GM21526 (cell line): ENCODE measurements at regions not wholly inside any gene's neighbourhood (a gene's known extent, or its start where the extent isn't known, plus 50 kb on each side); places are given as distances from the start of the nearest gene placed in this dataset.
"Not testable (repeated sequence)": the region's sequence is repeated elsewhere in the genome, so short reads cannot be mapped to it uniquely, and the experiment has no call there.

Experiments used
- ATAC-seq: cut with Tn5 transposase; IDR thresholded peaks from one replicate; pipeline ENCODE4 v1.9.1; 2021; ENCODE audit warnings: moderate library complexity; ENCODE audit not compliant: unreplicated experiment, low FRiP score

- no peak for ATAC-seq
These were observed 83.2 kb upstream of the ANKH start for GRCh38 chr5:14954616-14955343.

- ATAC-seq, result no peak
These were observed 82.6 kb upstream of the ANKH start for GRCh38 chr5:14954216-14954615.

GRCh38 chr5:14953075-14953607 is 81.6 kb upstream of the ANKH start:
- ATAC-seq, result no peak

- ATAC-seq, result no peak
These were observed 76.8 kb upstream of the ANKH start for GRCh38 chr5:14948383-14948782.

GRCh38 chr5:14946815-14947620 is 75.4 kb upstream of the ANKH start:
- peak; percentile 88 for ATAC-seq

- no peak for ATAC-seq
These were observed 73.9 kb upstream of the ANKH start for GRCh38 chr5:14945450-14945849.

GRCh38 chr5:14944996-14945395 is 73.4 kb upstream of the ANKH start:
- ATAC-seq, result no peak

GRCh38 chr5:14944350-14944739 is 72.8 kb upstream of the ANKH start:
- no peak for ATAC-seq

GRCh38 chr5:14942212-14942611 is 70.6 kb upstream of the ANKH start:
- ATAC-seq, result no peak

GRCh38 chr5:14937254-14937653 is 65.7 kb upstream of the ANKH start:
- no peak for ATAC-seq

GRCh38 chr5:14936588-14936987 is 65.0 kb upstream of the ANKH start:
- no peak for ATAC-seq

- no peak for ATAC-seq
These were observed 63.8 kb upstream of the ANKH start for GRCh38 chr5:14935341-14935740.

- ATAC-seq, result no peak
These were observed 61.4 kb upstream of the ANKH start for GRCh38 chr5:14932902-14933469.

- no peak for ATAC-seq
These were observed 58.9 kb upstream of the ANKH start for GRCh38 chr5:14930486-14930885.

GRCh38 chr5:14929293-14930065 is 57.9 kb upstream of the ANKH start:
- ATAC-seq, result no peak

- ATAC-seq, result no peak
These were observed 57.1 kb upstream of the ANKH start for GRCh38 chr5:14928661-14929060.

- no peak for ATAC-seq
These were observed 53.7 kb upstream of the ANKH start for GRCh38 chr5:14925326-14925725.

GRCh38 chr5:14922952-14923351 is 51.4 kb upstream of the ANKH start:
- not testable (repeated sequence) for ATAC-seq

GRCh38 chr5:14922456-14922855 is 50.9 kb upstream of the ANKH start:
- ATAC-seq, result no peak
